Fibroblast of skin of left biceps (primary cell): ENCODE measurements at regions not wholly inside any gene's neighbourhood (a gene's known extent, or its start where the extent isn't known, plus 50 kb on each side); places are given as distances from the start of the nearest gene placed in this dataset.

Source experiments
- DNase-seq, 2 experiments: peaks; one replicate each; pipeline ENCODE4 v3.0.0-alpha.2; 2013; ENCODE audit warnings: low read depth in 2 of 2

DNA sequence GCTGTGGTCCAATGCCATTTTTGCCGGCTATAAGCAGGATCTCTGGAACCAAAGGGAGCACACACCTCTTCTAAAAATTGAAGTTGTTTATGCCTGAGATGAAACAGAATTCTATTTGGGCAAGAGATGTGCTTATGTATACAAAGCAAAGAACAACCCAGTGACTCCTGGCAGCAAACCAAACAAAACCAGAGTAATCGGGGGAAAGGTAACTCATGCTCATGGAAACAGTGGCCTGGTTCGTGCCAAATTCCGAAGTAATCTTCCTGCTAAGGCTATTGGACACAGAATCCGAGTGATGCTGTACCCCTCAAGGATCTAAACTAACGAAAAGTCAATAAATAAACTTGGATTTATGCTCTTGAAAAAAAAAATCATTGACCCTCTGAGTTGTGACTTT lies 178.7 kb downstream of the CEMIP2 start:
- DNase-seq, result no peak

DNA sequence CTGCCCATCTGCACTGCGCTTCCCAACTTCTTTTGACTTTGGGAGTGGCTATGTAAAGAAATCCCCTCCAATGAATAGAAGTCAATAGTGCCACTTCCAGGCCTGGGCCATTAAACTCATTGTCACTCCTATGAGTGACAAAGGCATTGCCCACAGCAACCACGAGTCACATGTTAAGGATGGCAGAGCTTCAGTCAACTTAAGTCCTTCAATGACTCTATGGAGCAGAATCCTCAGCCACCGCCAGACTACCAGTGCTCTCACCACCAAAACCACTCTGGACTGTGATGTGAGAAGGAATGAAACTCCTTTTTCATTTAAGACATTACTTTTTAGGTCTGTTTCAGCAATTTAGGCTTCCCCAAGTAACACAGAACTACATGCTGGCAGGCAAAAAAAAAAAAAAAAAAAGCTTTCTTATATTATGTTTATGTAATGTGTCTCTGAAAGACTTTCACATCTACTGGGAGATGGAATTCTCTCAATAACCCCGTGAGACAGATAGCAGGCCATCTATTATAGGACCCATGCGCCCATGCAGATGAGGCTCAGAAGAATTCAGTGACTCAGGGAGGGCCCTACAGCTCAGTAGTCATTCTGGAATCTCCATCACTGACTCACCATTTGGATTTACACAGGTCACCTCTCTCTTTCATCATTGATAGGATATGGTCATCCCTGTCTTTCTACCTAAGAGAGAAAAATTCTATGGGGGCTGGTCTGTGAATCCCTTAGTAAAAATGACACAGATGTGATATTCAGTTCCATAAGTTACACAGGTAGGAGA lies 180.5 kb downstream of the CEMIP2 start:
- DNase-seq, result peak in 1 of 2 experiments; percentile 6

DNA sequence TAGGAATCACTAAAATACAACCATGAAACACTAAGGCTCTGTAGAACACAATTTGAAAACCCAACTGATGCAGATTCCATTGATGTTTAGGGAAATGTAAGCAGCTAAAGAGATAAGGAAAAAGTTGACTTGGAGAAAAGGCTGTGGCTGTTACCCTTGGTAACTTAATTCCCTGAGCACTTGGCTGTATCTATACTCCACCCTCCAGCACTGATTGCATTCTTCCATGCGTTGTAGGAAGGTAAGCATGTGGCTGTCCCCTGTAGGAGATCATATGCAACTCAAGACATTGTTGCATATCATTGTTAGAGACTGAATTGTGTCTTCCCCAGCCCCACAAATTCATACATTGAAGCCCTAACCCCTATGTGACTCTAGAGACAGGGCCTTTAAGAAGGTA lies 184.5 kb downstream of the CEMIP2 start:
- DNase-seq, result no peak

DNA sequence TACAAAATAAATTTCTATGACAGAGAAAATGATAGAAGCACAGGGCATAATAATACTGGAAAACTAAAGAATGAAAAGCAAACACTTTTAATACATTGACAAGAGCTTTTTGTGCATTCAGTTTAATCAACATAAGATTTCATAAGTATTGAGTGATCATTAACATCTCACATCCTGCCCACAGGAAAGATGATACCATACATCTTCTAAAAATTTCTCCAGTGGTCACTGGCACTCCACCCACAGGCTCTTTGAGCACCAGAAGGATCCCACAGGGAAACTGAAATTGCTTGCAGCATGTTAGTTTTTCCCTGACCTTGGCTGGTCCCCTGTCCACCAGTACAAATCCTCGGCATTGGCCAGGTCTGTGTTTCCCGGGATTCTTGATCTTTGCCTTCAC lies 186.0 kb downstream of the CEMIP2 start:
- DNase-seq, result no peak

DNA sequence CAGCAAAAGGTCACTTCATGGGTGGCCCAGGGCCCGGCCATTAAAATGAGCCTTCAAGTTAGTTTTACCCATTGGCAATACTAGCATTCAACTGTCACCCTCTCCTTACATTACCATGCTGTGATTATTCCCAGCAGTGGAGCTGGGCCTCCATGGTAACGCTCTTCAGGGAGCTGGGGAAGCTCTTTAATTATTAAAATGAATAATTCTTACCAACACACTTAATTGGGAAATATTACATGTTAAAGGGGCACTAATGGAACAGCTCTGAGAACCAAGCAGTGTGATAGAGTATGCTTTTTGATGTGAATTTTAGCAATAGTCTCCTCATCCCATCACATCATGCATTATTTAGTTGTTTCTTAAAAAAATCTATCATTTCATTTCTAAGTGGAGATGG lies 187.2 kb downstream of the CEMIP2 start:
- DNase-seq, result no peak

- DNase-seq, result no peak
These were observed 197.1 kb downstream of the CEMIP2 start for GRCh38 chr9:71571186-71571585.

DNA sequence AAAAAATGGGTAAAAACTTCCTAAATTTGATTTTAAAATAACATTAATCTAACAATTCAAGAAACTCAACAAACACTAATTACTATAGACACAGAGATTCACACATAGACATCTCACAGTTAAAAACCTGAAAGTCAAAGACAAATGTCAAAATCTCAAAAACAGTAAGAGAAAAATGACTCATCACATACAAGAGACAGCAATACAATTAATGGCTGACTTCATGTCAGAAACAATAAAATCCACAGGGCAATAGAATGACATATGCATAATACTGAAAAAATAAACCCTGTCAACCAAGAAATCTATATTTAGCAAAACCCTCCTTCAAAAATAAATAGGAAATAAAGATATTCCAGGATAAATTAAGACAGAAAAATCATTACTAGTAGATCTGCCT lies 200.4 kb downstream of the CEMIP2 start:
- no peak for DNase-seq

- DNase-seq, result no peak
These were observed 206.2 kb downstream of the CEMIP2 start for GRCh38 chr9:71562140-71562539.

GRCh38 chr9:71557310-71557709 lies 211.0 kb downstream of the CEMIP2 start:
- DNase-seq, result no peak

DNA sequence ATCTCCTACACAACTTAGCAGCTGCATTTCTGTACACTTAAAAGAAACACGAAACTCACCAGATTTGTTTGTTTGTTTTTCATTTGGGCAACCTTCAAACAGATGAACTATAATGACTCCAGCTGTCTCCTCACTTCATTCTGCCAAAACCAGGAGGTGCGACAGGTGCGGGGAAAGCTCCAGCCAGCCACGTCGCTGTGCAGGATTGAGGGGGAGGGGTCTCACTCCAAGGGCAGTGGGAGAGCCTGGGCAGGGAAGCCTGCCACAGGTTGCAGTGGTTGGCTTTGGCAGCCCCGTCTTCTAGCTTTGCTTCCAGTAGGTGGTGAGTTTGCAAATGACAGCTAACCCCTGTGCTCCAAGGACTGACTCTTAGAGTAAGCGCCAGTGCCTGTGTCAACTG lies 215.8 kb downstream of the CEMIP2 start:
- DNase-seq, result no peak

DNA sequence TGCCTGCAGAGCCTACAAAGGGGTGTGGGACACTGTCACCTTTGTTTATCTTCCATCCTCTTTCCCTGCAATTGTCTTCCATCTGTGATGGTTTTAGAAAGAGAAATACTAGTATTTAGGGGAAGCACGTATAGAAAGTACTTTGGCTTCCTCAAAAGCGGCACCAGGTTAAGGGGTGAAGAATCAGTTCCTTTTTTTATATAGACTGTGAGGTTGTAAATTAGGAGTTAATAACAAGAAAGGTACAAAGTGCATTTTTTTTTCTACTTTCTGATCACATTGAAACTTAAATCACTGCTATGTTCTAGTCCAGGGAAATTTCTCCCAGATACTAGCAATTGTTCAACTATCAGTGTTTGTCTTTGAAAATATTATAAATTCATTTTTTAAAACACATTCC lies 219.3 kb downstream of the CEMIP2 start:
- no peak for DNase-seq

- DNase-seq, result no peak
These were observed 223.8 kb downstream of the CEMIP2 start for GRCh38 chr9:71544464-71544863.

DNA sequence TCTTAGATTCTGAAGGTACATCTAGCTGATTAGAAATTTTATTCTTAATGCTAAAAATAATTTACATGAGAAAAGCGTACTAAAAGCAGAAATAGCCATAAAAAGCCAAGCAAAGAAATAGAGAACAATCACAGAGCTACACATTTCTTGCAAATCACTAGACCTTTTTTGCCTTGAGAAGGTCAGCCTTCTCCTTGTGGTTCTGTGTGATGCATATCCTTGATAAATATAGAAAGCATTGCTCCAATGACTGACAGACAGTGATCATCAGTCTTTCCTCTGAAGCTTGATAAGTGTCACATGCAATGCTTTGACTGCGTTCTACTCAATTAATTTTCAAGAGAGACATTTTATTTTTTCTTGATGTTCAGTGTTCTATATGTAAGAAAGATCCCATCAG lies 226.9 kb downstream of the CEMIP2 start:
- DNase-seq, result no peak

- no peak for DNase-seq
These were observed 243.2 kb downstream of the CEMIP2 start for GRCh38 chr9:71524996-71525580.

GRCh38 chr9:71524516-71524915 lies 243.8 kb downstream of the CEMIP2 start:
- no peak for DNase-seq

DNA sequence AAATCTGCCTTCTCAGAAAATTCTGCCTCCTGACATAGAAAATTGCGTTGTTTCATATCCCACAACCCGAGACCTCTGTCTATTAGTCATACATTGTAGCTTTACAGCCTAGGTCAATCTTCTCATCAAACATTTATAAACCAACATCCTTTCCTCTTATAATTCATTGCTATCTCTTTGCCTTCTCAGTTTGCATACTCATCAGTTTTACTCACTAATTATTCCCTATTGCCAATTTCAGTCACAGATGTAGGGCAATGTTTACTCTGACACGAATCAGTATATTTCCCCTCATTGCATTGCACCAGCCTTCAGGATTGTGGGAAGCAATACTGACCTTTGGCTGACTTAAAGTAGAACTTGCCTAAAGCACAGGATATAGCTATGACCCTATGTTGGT lies 247.2 kb downstream of the CEMIP2 start:
- no peak for DNase-seq

- no peak for DNase-seq
These were observed 249.1 kb downstream of the CEMIP2 start for GRCh38 chr9:71519098-71519696.

GRCh38 chr9:71518045-71518827 lies 250.1 kb downstream of the CEMIP2 start:
- peak in 1 of 2 experiments; percentile 13 for DNase-seq

- no peak for DNase-seq
These were observed 252.7 kb downstream of the CEMIP2 start for GRCh38 chr9:71515626-71516025.

DNA sequence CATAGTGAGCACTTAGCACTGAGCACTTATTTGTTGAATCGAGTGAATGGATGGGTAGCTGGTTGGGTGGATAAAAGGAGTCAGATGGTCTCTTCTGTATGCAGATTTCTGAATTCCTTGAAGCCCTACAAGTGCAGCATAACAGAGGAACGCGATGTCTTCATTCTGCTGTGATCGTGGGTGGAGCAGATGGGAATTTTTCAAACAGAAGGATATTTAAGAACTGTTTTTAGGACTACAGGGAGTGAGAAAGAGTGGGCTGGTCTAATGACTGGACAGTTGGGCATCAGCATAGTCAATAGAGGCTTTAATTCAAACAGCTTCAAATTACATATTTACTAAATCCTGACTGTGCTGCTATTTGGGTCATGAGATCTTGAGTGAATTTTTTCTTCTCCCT lies 253.2 kb downstream of the CEMIP2 start:
- no peak for DNase-seq

DNA sequence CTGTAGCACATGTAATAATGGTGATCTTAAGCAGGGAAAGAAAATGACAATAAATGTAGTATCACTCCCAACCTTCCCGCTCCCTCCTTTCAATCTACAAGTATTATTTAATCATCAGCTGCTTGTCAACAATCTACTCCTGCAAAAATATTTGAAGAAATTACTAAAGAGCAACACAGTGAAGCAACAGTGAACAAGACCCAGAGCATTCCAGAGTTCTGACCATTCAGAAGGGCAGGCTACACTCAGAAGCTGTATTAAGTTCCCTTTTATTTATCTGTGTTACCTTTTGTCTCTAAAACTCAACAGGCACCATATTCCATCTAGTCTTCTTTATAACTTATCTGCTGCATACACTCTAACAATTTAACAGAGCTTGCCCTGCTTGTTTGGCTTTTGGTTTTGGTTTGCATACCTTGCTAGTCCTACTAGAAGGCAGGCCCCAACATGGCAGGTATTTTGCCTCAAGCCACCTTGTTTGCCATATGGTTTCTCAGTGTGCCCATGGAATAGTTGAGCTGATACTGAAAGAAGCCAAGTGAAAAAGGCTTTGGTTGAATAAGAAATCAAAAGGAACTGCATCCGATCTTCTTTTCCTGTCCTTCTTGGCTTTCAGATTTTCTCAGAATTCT lies 253.9 kb downstream of the CEMIP2 start:
- DNase-seq, result no peak

DNA sequence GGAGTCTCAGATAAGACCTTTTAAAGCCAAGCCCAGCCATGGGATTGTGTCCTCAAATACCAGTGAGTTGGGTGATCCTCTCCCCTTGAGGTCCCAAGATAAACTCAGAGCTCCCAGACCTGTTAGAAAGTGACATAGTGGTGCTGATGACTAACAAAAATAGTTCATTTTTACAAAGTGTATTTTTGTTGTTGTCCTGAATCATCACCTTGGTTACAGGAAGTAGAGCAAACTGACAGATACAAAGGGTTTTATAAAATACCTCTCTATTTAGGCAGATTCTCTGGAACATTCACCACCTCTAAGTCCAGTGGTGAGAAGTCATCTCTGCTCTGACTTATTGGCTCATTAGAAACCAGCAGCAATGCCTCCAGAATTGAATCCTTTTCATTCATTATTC lies 259.3 kb downstream of the CEMIP2 start:
- DNase-seq, result no peak
